C4-2B (cell line): ENCODE measurements at regions not wholly inside any gene's neighbourhood (a gene's known extent, or its start where the extent isn't known, plus 50 kb on each side); places are given as distances from the start of the nearest gene placed in this dataset.

Source experiments
- H3K27ac ChIP-seq: fragments of 450-650 bp; 2 replicates; pipeline ENCODE4 v1.5.1; 2017
- ZFX ChIP-seq: fragments of 450-650 bp; IDR thresholded peaks from 2 replicates; pipeline ENCODE4 v1.6.1; 2017
- TF ChIP-seq, protein P1 (sequence below): fragments of 450-650 bp; conservative IDR thresholded peaks from 2 replicates; pipeline ENCODE4 v1.5.1; 2017; ENCODE audit warnings: mild to moderate bottlenecking

DNA sequence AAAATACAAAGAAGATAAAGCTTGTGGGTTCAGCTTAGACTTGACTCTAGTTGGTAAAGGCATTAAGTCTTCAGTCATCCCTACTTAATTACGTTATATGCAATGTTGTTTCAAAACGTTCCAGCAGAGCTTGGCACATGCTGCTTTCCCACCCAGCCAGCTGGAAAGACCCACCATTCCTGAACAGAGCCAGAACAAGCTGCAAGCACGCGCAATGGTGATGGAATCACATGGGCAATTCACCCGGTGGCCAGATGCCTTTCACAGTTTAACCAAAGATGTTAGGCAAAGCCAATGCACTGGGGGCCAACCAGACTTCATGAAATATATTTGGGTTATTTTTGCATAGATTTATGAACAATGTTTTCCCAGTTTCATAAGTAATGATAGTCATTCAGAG is 123.4 kb upstream of the CDH20 start:
- no peak overlapping the region for H3K27ac ChIP-seq
- TF ChIP-seq ZFX = no peak
- TF ChIP-seq, protein P1, sequence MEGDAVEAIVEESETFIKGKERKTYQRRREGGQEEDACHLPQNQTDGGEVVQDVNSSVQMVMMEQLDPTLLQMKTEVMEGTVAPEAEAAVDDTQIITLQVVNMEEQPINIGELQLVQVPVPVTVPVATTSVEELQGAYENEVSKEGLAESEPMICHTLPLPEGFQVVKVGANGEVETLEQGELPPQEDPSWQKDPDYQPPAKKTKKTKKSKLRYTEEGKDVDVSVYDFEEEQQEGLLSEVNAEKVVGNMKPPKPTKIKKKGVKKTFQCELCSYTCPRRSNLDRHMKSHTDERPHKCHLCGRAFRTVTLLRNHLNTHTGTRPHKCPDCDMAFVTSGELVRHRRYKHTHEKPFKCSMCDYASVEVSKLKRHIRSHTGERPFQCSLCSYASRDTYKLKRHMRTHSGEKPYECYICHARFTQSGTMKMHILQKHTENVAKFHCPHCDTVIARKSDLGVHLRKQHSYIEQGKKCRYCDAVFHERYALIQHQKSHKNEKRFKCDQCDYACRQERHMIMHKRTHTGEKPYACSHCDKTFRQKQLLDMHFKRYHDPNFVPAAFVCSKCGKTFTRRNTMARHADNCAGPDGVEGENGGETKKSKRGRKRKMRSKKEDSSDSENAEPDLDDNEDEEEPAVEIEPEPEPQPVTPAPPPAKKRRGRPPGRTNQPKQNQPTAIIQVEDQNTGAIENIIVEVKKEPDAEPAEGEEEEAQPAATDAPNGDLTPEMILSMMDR = no peak

DNA sequence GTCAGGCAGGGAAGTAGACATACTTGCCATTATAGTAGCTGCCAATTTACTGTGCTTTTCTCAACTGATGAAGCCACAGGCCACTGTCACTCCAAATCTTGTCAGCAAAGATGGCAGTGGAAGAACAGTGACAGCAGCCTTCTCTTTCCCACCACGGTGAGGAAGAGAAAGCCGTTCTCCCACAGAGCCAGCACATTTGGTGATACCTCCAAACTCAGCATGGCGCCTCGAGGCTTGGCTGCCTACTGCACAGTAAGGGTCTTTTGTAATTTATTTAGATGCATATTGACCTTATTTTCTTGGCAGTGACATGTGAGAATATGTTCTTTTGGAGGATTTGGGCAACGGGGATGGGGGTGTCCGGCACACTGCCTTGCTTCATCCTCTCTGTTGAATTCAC is 117.2 kb upstream of the CDH20 start:
- no peak overlapping the region for H3K27ac ChIP-seq
- TF ChIP-seq, protein P1 = no peak
- TF ChIP-seq ZFX = no peak

DNA sequence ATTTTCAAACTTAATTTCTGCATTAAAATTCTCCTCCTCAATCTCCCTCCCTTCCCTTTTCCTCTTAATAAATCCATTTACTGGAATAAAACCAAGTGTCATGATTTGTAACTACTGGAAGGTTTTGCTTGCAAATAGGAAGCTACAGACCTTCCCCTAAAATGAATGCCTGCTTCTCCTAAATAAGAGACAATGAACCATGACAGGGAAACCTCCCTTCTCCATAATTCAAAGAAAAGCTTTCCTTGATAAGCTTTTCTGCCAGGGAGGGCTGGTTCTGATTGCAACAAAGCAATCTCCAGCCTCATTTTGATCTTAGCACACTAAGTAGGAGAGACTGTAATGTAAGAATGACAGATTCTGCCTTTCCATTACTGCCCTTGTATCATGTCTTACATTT is 111.0 kb upstream of the CDH20 start:
- TF ChIP-seq, protein P1 = no peak
- no peak for TF ChIP-seq ZFX
- no peak overlapping the region for H3K27ac ChIP-seq

DNA sequence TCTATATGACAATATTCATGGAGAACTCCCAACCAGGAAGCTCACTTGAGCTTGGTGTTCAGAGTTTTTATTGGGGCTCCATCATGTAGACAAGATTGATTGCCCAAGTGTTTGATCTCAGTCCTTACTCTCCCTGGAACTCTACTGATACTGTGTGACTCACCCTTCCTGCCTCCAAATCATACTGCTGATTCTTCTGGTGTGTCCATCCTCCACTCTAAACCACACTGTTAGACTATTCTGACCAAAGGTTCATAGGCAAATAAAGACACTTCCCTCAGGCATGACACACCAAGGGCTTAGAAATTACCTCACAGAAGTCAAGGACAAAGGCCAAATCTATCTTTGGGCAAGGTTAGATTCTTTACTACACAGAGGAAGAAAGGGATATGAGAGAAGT is 107.9 kb upstream of the CDH20 start:
- TF ChIP-seq ZFX = no peak
- TF ChIP-seq, protein P1 = no peak
- H3K27ac ChIP-seq = no peak overlapping the region

DNA sequence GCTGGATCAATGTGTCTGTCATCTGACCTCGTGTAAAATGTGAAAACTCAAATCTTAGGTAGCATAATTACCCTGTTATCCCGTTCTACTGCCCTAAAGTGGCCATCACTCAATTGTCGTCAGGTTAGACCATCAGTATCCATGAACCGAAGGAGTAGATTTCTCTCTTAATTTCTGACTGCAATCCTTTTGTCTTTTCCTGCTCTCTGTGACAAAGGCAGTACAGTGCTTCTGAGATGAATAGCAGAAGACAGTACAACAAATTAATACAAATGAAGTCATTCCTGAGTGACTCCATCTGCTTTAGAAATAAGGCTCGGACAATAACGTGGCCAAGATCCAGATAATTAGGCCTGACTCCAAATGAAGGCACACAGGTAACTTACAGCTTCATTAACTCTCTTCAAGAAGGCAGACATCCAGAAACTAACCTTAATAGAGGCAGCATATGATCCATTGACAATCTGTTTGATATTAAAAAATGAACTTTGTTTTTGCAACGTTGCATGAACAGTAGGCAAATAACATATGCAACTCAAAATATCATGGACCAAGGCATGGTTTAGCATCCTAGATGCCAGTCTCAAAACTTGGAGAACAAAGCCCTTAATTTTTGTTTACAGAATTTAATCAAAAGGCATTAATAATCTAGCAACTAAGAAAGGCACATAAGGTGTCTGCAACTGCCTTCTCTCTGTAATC is 96.7 kb upstream of the CDH20 start:
- H3K27ac ChIP-seq = no peak overlapping the region
- TF ChIP-seq, protein P1 = no peak
- no peak for TF ChIP-seq ZFX

DNA sequence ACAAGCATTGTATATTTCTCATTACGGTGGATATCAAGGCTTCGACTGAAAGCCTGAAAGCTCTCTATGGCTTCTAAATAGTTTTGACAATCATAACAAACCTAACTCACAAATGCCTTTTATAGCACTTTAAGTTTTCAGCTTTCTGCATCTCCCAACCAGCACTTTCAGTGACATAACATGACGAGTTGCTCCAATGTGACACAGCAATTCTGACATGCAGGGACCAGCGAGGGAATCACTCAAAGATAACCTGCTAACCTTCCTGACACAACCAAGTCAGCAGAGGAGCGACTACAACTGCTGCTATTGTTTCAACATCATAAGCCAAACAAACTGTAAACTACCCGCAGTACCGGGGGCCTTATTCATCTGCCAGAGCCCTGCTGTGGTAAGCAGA is 95.7 kb upstream of the CDH20 start:
- H3K27ac ChIP-seq = no peak overlapping the region
- no peak for TF ChIP-seq ZFX
- TF ChIP-seq, protein P1 = no peak

DNA sequence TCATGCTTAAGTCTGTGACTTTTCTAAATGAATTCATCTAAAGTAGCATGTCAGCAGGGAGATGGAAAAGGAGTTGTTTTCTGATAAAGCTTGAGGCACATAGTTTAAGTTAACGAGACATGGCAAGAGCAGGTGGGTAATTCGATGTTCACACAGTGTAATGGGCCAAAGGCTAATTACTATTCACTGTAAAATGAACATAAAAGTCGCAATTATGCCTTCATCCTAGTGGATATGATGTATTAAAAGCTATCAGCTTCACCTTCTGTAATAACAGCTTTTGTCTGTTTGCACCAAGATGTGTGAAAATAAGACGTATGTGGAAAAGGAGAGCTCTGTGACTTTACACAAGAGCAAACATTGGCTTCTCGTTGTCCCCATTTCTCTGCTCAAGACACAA is 94.2 kb upstream of the CDH20 start:
- H3K27ac ChIP-seq = no peak overlapping the region
- TF ChIP-seq ZFX = no peak
- TF ChIP-seq, protein P1 = no peak
